SK-N-MC (cell line): ENCODE measurements at regions not wholly inside any gene's neighbourhood (a gene's known extent, or its start where the extent isn't known, plus 50 kb on each side); places are given as distances from the start of the nearest gene placed in this dataset.

Source experiments
- EZH2 ChIP-seq: fragments of 200-600 bp; sonication (generic); IDR thresholded peaks from one replicate; pipeline ENCODE4 v1.6.1; 2017; ENCODE audit warnings: antibody characterized with exemption
- FOXP2 ChIP-seq: optimal IDR thresholded peaks from 2 replicates; pipeline ENCODE3; 2011; ENCODE audit warnings: mild to moderate bottlenecking, moderate library complexity; ENCODE audit not compliant: insufficient read depth; ENCODE audit errors: extremely low read length, control extremely low read depth
- POLR2AphosphoS5 ChIP-seq: IDR thresholded peaks from 2 replicates; pipeline ENCODE4 v1.6.1; 2012; ENCODE audit warnings: mild to moderate bottlenecking, low read depth, low read length, borderline replicate concordance

GRCh38 chr19:30879736-30880135 is 469.5 kb downstream of the TSHZ3 start:
- TF ChIP-seq POLR2AphosphoS5 (no peak), EZH2 (no peak), FOXP2 (no peak)
